ENCODE measurements at regions not wholly inside any gene's neighbourhood (a gene's known extent, or its start where the extent isn't known, plus 50 kb on each side); places are given as distances from the start of the nearest gene placed in this dataset.

DNA sequence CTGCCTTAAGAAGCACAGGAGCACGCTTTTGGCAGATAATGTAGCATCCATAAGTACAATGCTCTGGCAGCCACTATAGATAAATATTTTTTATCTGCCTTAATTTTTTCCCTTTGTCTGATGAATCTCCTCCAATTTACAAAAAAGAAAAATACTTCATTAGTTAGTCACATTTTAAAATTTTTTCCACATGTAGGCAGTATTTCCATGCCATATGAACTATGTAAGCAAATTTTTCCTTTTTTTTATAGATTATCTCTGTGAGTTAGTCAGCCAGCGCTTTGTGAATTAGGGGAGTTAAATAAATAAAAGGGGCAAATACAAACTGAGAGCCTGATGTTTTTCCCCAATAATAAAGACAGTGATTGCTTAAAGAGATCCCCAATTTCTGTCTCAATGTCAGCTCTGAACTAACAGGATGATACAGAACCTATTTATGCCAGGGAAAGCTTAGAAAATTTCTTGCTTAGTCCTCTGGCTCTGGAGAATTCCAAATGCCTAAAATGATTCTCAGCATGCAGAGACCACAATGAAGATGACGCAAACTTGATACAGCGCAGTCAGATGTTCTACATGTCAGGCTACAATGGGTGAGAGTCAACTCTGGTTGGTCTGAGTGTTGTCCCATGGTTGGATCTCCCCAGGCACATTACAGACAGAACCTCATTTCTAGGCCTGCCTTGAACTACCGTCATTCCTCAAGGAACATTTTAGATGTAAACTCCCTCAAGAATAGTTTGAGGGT is 390.4 kb upstream of the CDH6 start:
- H3K27me3 ChIP-seq (ENCODE audit: control insufficient read depth in 3 of 3, insufficient read depth in 3 of 3, low read length in 3 of 3), result no peaks in the 10 kb centered on the region
- H3K27ac ChIP-seq (ENCODE audit: low read depth, low read length), result no peak overlapping the region
- no peaks in the 10 kb centered on the region for H3K9me3 ChIP-seq (ENCODE audit: control insufficient read depth in 3 of 3, low read length in 3 of 3)
- no peaks in the 10 kb centered on the region for H3K36me3 ChIP-seq (ENCODE audit: control insufficient read depth in 3 of 3, insufficient read depth in 3 of 3, low read length in 3 of 3)
- no peak overlapping the region for H3K4me3 ChIP-seq (ENCODE audit: low read length in 3 of 3)
- H3K4me1 ChIP-seq (ENCODE audit: control insufficient read depth in 3 of 3, insufficient read depth in 3 of 3, low read length in 3 of 3), result no peaks in the 10 kb centered on the region
- H3K9ac ChIP-seq (ENCODE audit: low read depth in 1 of 3, low read length in 3 of 3), result no peak overlapping the region

DNA sequence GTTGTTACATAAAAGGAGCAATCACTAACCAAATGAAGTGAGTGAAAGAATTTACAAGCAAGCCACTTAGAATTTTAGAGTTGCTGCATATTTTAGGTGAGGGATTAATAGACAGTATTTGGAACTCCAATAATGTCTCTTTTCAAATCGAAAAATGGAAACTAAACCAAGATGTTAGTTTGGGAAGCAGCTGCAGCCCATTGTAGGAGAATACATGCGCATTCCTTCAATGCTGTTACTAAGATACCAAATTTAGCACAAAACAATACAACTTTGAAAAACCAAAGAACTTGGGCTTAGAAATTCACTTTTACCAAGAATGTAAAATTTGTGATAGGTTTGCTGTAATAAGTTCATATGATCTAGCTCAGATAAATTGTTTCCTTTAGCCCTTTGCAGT is 411.8 kb upstream of the CDH6 start:
- no peak overlapping the region for H3K9ac ChIP-seq (ENCODE audit: low read depth in 1 of 3, low read length in 3 of 3)

GRCh38 chr5:30768056-30768690 is 425.3 kb upstream of the CDH6 start:
- H3K4me1 ChIP-seq (ENCODE audit: control insufficient read depth in 3 of 3, insufficient read depth in 3 of 3, low read length in 3 of 3), result no peaks in the 10 kb centered on the region

More for the DNA sequence above, 411.8 kb upstream of the CDH6 start:
- no peaks in the 10 kb centered on the region for H3K9me3 ChIP-seq (ENCODE audit: control insufficient read depth in 3 of 3, low read length in 3 of 3)
- no peaks in the 10 kb centered on the region for H3K27me3 ChIP-seq (ENCODE audit: control insufficient read depth in 3 of 3, insufficient read depth in 3 of 3, low read length in 3 of 3)
- H3K27ac ChIP-seq (ENCODE audit: low read depth, low read length), result no peak overlapping the region
- no peaks in the 10 kb centered on the region for H3K36me3 ChIP-seq (ENCODE audit: control insufficient read depth in 3 of 3, insufficient read depth in 3 of 3, low read length in 3 of 3)
- H3K4me3 ChIP-seq (ENCODE audit: low read length in 3 of 3), result no peak overlapping the region
- H3K4me1 ChIP-seq (ENCODE audit: control insufficient read depth in 3 of 3, insufficient read depth in 3 of 3, low read length in 3 of 3), result no peaks in the 10 kb centered on the region

DNA sequence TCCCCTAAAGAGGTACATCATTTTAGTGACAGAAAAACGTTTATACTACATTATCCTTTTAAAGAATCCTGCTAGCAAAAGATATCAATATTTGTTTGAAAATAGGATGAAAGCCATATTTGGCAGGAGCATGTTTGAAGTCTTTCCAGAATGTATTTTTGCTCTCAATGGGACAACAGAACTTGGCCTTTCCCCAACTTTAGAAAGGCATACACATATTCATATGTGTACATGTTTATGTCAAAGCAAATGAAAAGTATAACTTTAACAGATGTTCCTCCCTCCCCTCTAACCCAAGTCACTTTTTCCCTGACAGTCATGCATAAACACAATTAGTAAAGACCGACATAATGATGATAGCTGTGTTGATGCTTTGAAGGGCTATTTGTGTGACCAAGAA is 427.8 kb upstream of the CDH6 start:
- H3K27me3 ChIP-seq (ENCODE audit: control insufficient read depth in 3 of 3, insufficient read depth in 3 of 3, low read length in 3 of 3), result no peaks in the 10 kb centered on the region

More at GRCh38 chr5:30768056-30768690, 425.3 kb upstream of the CDH6 start:
- H3K9me3 ChIP-seq (ENCODE audit: control insufficient read depth in 3 of 3, low read length in 3 of 3), result no peaks in the 10 kb centered on the region
- no peak overlapping the region for H3K4me3 ChIP-seq (ENCODE audit: low read length in 3 of 3)
- no peak overlapping the region for H3K27ac ChIP-seq (ENCODE audit: low read depth, low read length)
- H3K9ac ChIP-seq (ENCODE audit: low read depth in 1 of 3, low read length in 3 of 3), result no peak overlapping the region
- H3K36me3 ChIP-seq (ENCODE audit: control insufficient read depth in 3 of 3, insufficient read depth in 3 of 3, low read length in 3 of 3), result no peaks in the 10 kb centered on the region
- no peaks in the 10 kb centered on the region for H3K27me3 ChIP-seq (ENCODE audit: control insufficient read depth in 3 of 3, insufficient read depth in 3 of 3, low read length in 3 of 3)

DNA sequence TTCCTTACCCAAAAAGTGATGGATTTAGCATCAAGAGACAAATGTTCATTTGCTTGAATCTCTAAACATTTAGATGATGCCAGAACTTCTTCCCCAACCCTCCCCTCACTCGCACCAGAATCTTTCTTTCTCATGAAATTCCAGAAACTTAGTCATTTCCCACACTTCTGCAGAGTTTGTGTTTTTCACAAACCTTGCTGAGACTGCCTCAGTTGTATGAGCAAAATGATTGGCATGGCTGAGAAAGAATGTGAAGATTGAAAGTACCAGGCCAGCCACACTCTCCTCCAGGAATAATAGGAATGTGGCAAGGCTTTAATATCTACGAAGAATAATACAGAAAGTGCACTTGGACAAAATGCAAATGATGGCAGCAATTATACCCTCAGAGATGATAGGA is 428.3 kb upstream of the CDH6 start:
- Histone ChIP-seq H3K27me3 (ENCODE audit: control insufficient read depth in 3 of 3, insufficient read depth in 3 of 3, low read length in 3 of 3) (no peaks in the 10 kb centered on the region), H3K4me1 (ENCODE audit: control insufficient read depth in 3 of 3, insufficient read depth in 3 of 3, low read length in 3 of 3) (no peaks in the 10 kb centered on the region), H3K9me3 (ENCODE audit: control insufficient read depth in 3 of 3, low read length in 3 of 3) (no peaks in the 10 kb centered on the region), H3K36me3 (ENCODE audit: control insufficient read depth in 3 of 3, insufficient read depth in 3 of 3, low read length in 3 of 3) (no peaks in the 10 kb centered on the region), H3K4me3 (ENCODE audit: low read length in 3 of 3) (no peak overlapping the region), H3K27ac (ENCODE audit: low read depth, low read length) (no peak overlapping the region), H3K9ac (ENCODE audit: low read depth in 1 of 3, low read length in 3 of 3) (no peak overlapping the region)

More for the DNA sequence above, 427.8 kb upstream of the CDH6 start:
- no peaks in the 10 kb centered on the region for H3K4me1 ChIP-seq (ENCODE audit: control insufficient read depth in 3 of 3, insufficient read depth in 3 of 3, low read length in 3 of 3)
- no peak overlapping the region for H3K4me3 ChIP-seq (ENCODE audit: low read length in 3 of 3)
- no peaks in the 10 kb centered on the region for H3K9me3 ChIP-seq (ENCODE audit: control insufficient read depth in 3 of 3, low read length in 3 of 3)
- H3K27ac ChIP-seq (ENCODE audit: low read depth, low read length), result no peak overlapping the region
- no peaks in the 10 kb centered on the region for H3K36me3 ChIP-seq (ENCODE audit: control insufficient read depth in 3 of 3, insufficient read depth in 3 of 3, low read length in 3 of 3)
- H3K9ac ChIP-seq (ENCODE audit: low read depth in 1 of 3, low read length in 3 of 3), result no peak overlapping the region

DNA sequence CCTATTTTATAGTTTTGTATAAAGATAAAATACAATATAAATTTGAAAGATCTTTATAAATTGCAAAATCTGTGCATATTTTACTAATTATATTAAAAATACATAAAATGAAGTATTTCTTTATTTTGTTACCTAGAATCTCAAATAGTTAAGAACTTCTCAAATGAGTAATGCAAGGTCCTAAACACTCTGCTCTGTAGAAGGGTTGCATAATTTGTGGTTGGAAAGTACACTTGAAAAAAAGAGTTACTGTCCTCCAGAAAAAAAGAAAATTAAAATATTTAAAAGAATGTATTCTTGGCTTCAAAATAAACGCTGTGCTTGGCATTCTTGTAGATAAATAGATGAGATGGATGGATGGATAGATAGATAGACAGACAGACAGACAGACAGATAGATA is 428.8 kb upstream of the CDH6 start:
- Histone ChIP-seq H3K4me3 (ENCODE audit: low read length in 3 of 3) (no peak overlapping the region), H3K36me3 (ENCODE audit: control insufficient read depth in 3 of 3, insufficient read depth in 3 of 3, low read length in 3 of 3) (no peaks in the 10 kb centered on the region), H3K4me1 (ENCODE audit: control insufficient read depth in 3 of 3, insufficient read depth in 3 of 3, low read length in 3 of 3) (no peaks in the 10 kb centered on the region), H3K27ac (ENCODE audit: low read depth, low read length) (no peak overlapping the region), H3K9me3 (ENCODE audit: control insufficient read depth in 3 of 3, low read length in 3 of 3) (no peaks in the 10 kb centered on the region), H3K9ac (ENCODE audit: low read depth in 1 of 3, low read length in 3 of 3) (no peak overlapping the region), H3K27me3 (ENCODE audit: control insufficient read depth in 3 of 3, insufficient read depth in 3 of 3, low read length in 3 of 3) (no peaks in the 10 kb centered on the region)

GRCh38 chr5:30759731-30760130 is 433.8 kb upstream of the CDH6 start:
- Histone ChIP-seq H3K9ac (ENCODE audit: low read depth in 1 of 3, low read length in 3 of 3) (no peak overlapping the region), H3K27me3 (ENCODE audit: control insufficient read depth in 3 of 3, insufficient read depth in 3 of 3, low read length in 3 of 3) (no peaks in the 10 kb centered on the region), H3K27ac (ENCODE audit: low read depth, low read length) (no peak overlapping the region), H3K4me3 (ENCODE audit: low read length in 3 of 3) (no peak overlapping the region), H3K4me1 (ENCODE audit: control insufficient read depth in 3 of 3, insufficient read depth in 3 of 3, low read length in 3 of 3) (no peaks in the 10 kb centered on the region), H3K36me3 (ENCODE audit: control insufficient read depth in 3 of 3, insufficient read depth in 3 of 3, low read length in 3 of 3) (no peaks in the 10 kb centered on the region), H3K9me3 (ENCODE audit: control insufficient read depth in 3 of 3, low read length in 3 of 3) (no peaks in the 10 kb centered on the region)

- no peak overlapping the region for H3K27ac ChIP-seq (ENCODE audit: low read depth, low read length)
- H3K9ac ChIP-seq (ENCODE audit: low read depth in 1 of 3, low read length in 3 of 3), result no peak overlapping the region
- no peak overlapping the region for H3K4me3 ChIP-seq (ENCODE audit: low read length in 3 of 3)
- no peaks in the 10 kb centered on the region for H3K27me3 ChIP-seq (ENCODE audit: control insufficient read depth in 3 of 3, insufficient read depth in 3 of 3, low read length in 3 of 3)
- H3K4me1 ChIP-seq (ENCODE audit: control insufficient read depth in 3 of 3, insufficient read depth in 3 of 3, low read length in 3 of 3), result no peaks in the 10 kb centered on the region
- H3K36me3 ChIP-seq (ENCODE audit: control insufficient read depth in 3 of 3, insufficient read depth in 3 of 3, low read length in 3 of 3), result no peaks in the 10 kb centered on the region
- H3K9me3 ChIP-seq (ENCODE audit: control insufficient read depth in 3 of 3, low read length in 3 of 3), result peaks cover 0 to 3% (median 0%) of the 10 kb centered on the region in 3 donors
Measured at GRCh38 chr5:30752015-30752414, 441.5 kb upstream of the CDH6 start.

GRCh38 chr5:30749971-30750370 is 443.5 kb upstream of the CDH6 start:
- Histone ChIP-seq H3K36me3 (ENCODE audit: control insufficient read depth in 3 of 3, insufficient read depth in 3 of 3, low read length in 3 of 3) (no peaks in the 10 kb centered on the region), H3K27me3 (ENCODE audit: control insufficient read depth in 3 of 3, insufficient read depth in 3 of 3, low read length in 3 of 3) (no peaks in the 10 kb centered on the region), H3K27ac (ENCODE audit: low read depth, low read length) (no peak overlapping the region), H3K4me1 (ENCODE audit: control insufficient read depth in 3 of 3, insufficient read depth in 3 of 3, low read length in 3 of 3) (no peaks in the 10 kb centered on the region), H3K9me3 (ENCODE audit: control insufficient read depth in 3 of 3, low read length in 3 of 3) (peaks cover 0 to 3% (median 0%) of the 10 kb centered on the region in 3 donors), H3K9ac (ENCODE audit: low read depth in 1 of 3, low read length in 3 of 3) (no peak overlapping the region), H3K4me3 (ENCODE audit: low read length in 3 of 3) (no peak overlapping the region)

DNA sequence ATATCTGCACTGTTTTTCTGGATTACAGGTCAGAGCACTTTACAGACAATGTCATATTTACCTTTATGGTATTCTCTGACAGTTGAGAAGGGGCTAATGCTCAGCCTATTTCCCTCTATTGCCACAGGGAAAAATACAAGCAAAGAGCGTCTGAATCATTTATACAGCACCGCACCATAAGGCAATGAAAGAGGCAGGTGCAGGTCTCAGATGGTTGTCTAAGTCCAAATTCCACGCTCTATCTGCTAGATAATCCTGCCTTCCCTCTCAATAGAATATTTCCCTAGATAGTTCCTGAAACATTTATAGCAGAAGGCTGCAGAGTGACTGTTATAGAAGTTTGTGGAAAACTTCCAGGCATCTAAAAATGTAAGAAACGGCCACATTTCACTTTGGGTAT is 446.1 kb upstream of the CDH6 start:
- Histone ChIP-seq H3K9me3 (ENCODE audit: control insufficient read depth in 3 of 3, low read length in 3 of 3) (peaks cover 0 to 3% (median 0%) of the 10 kb centered on the region in 3 donors), H3K9ac (ENCODE audit: low read depth in 1 of 3, low read length in 3 of 3) (no peak overlapping the region), H3K4me1 (ENCODE audit: control insufficient read depth in 3 of 3, insufficient read depth in 3 of 3, low read length in 3 of 3) (no peaks in the 10 kb centered on the region), H3K27ac (ENCODE audit: low read depth, low read length) (no peak overlapping the region), H3K36me3 (ENCODE audit: control insufficient read depth in 3 of 3, insufficient read depth in 3 of 3, low read length in 3 of 3) (no peaks in the 10 kb centered on the region), H3K27me3 (ENCODE audit: control insufficient read depth in 3 of 3, insufficient read depth in 3 of 3, low read length in 3 of 3) (no peaks in the 10 kb centered on the region), H3K4me3 (ENCODE audit: low read length in 3 of 3) (no peak overlapping the region)

All from skeletal muscle tissue (tissue), 3 donors.